GM19438 (cell line): ENCODE measurements at regions not wholly inside any gene's neighbourhood (a gene's known extent, or its start where the extent isn't known, plus 50 kb on each side); places are given as distances from the start of the nearest gene placed in this dataset.

Experiments
- ATAC-seq: cut with Tn5 transposase; IDR thresholded peaks from one replicate; pipeline ENCODE4 v1.9.1; 2021; ENCODE audit warnings: low read depth; ENCODE audit not compliant: unreplicated experiment

- ATAC-seq: no peak
Measured at GRCh38 chr5:173385832-173386360, 57.7 kb upstream of the STC2 start.

- no peak for ATAC-seq
Measured at GRCh38 chr5:173383711-173384110, 55.5 kb upstream of the STC2 start.

GRCh38 chr5:173378727-173379126 lies 50.5 kb upstream of the STC2 start:
- ATAC-seq: no peak
